GM23248 (cell line): ENCODE measurements at regions not wholly inside any gene's neighbourhood (a gene's known extent, or its start where the extent isn't known, plus 50 kb on each side); places are given as distances from the start of the nearest gene placed in this dataset.

Experiments
- EZH2 ChIP-seq: fragments of 200-600 bp; sonication (generic); IDR thresholded peaks from 2 replicates; pipeline ENCODE4 v1.6.1; 2018; ENCODE audit warnings: antibody characterized with exemption, mild to moderate bottlenecking; ENCODE audit not compliant: insufficient read depth, poor library complexity, severe bottlenecking
- EZH2phosphoT487 ChIP-seq: fragments of 200-600 bp; sonication (generic); IDR thresholded peaks from 2 replicates; pipeline ENCODE4 v1.6.1; 2018; ENCODE audit warnings: antibody characterized with exemption, moderate library complexity, mild to moderate bottlenecking, low read depth; ENCODE audit not compliant: insufficient read depth

DNA sequence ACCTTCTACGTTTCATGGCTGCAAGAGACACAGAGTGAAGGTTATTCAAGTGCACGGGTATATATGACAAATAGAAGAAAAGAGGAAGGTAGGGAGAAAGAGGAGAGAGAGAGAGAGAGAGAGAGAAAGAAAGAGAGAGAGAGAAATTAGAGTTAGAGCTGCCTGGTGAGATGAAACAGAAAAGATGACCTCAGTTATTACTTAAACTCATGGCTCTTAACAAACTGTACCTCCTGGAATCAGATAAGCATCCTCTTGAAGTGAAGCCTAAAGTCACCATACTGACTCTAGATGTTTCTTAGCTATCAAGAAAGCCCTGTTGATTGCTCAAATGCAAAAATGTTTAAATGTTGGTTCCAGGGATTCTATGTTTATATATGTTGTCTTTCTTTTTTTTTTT lies 597.7 kb upstream of the ZP4 start:
- no peak for TF ChIP-seq EZH2
- TF ChIP-seq EZH2phosphoT487 = no peak
